Esophagus muscularis mucosa (tissue), 3 donors: ENCODE measurements at regions not wholly inside any gene's neighbourhood (a gene's known extent, or its start where the extent isn't known, plus 50 kb on each side); places are given as distances from the start of the nearest gene placed in this dataset.

Source experiments
- EP300 ChIP-seq: sonication (generic); formaldehyde crosslinking; IDR thresholded peaks from one replicate; pipeline ENCODE4 v1.6.1; 2017; ENCODE audit warnings: antibody characterized with exemption
- TF ChIP-seq, protein P1 (sequence below), 3 experiments: fragments of 200-600 bp in 2 of 3; fragments of 450-650 bp in 1 of 3; sonication (generic) in 2 of 3; IDR thresholded peaks; one replicate each; pipeline ENCODE4 v1.5.1; 2017 to 2019; ENCODE audit warnings: antibody characterized with exemption in 3 of 3, mild to moderate bottlenecking in 2 of 3, moderate library complexity in 1 of 3

DNA sequence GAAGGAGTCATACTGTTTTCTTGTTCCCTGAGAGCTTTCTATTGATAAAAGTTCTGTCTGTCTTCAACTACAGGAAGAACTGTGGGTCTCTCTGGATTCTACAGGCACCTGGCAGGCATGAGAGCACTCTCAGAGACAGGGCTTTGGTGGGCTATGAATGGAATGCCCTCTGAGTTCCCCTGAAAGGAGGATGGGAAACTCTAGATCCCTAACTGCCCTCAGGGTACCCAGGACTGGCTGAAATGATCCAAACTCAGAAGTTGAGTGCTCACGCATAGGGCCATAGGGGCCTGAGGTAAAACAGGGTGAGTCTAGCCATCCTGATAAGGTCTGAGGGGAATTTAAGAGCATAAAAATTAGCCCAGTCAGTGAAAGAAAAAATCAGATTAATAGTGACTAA, 59.0 kb upstream of the SCRG1 start:
- TF ChIP-seq, protein P1, sequence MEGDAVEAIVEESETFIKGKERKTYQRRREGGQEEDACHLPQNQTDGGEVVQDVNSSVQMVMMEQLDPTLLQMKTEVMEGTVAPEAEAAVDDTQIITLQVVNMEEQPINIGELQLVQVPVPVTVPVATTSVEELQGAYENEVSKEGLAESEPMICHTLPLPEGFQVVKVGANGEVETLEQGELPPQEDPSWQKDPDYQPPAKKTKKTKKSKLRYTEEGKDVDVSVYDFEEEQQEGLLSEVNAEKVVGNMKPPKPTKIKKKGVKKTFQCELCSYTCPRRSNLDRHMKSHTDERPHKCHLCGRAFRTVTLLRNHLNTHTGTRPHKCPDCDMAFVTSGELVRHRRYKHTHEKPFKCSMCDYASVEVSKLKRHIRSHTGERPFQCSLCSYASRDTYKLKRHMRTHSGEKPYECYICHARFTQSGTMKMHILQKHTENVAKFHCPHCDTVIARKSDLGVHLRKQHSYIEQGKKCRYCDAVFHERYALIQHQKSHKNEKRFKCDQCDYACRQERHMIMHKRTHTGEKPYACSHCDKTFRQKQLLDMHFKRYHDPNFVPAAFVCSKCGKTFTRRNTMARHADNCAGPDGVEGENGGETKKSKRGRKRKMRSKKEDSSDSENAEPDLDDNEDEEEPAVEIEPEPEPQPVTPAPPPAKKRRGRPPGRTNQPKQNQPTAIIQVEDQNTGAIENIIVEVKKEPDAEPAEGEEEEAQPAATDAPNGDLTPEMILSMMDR (IDR thresholded peaks at IDR 0.05) = no peak
- no peak for TF ChIP-seq EP300
